ENCODE measurements at regions not wholly inside any gene's neighbourhood (a gene's known extent, or its start where the extent isn't known, plus 50 kb on each side); places are given as distances from the start of the nearest gene placed in this dataset.

DNA sequence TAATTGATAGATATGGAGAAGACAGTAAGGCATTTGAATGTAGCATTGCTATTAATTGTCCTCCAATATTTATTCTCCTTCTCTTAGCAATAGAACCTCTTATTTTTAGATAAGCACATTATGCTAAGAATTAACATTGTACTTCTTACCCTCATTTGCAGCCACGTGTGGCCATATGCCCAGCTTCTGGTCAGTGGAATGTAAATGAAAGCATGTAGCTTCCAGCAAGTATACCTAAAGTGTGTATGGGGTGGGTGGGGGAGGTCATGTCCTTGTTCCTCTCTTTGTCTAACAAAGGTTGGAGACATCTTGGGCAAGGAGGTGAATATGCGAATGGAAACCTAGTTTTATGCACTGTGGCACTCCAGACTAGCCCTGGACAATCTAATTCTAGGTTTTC, 133.6 kb upstream of the HMCN1 start:
- intact Hi-C loops (cut with DNase I; ENCODE audit: low total_unique reads), result no loop called here
- TF ChIP-seq, protein P1, sequence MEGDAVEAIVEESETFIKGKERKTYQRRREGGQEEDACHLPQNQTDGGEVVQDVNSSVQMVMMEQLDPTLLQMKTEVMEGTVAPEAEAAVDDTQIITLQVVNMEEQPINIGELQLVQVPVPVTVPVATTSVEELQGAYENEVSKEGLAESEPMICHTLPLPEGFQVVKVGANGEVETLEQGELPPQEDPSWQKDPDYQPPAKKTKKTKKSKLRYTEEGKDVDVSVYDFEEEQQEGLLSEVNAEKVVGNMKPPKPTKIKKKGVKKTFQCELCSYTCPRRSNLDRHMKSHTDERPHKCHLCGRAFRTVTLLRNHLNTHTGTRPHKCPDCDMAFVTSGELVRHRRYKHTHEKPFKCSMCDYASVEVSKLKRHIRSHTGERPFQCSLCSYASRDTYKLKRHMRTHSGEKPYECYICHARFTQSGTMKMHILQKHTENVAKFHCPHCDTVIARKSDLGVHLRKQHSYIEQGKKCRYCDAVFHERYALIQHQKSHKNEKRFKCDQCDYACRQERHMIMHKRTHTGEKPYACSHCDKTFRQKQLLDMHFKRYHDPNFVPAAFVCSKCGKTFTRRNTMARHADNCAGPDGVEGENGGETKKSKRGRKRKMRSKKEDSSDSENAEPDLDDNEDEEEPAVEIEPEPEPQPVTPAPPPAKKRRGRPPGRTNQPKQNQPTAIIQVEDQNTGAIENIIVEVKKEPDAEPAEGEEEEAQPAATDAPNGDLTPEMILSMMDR (IDR thresholded peaks at IDR 0.05), result no peak
- no peak for TF ChIP-seq POLR2A (IDR thresholded peaks at IDR 0.05)
- H3K4me1 ChIP-seq, result no peaks in the 10 kb centered on the region
- no peaks in the 10 kb centered on the region for H3K36me3 ChIP-seq
- no peak for DNase-seq
- no peaks in the 10 kb centered on the region for H3K9me3 ChIP-seq
- no peak overlapping the region for H3K4me3 ChIP-seq
- no peak overlapping the region for H3K27ac ChIP-seq
- no peaks in the 10 kb centered on the region for H3K27me3 ChIP-seq

DNA sequence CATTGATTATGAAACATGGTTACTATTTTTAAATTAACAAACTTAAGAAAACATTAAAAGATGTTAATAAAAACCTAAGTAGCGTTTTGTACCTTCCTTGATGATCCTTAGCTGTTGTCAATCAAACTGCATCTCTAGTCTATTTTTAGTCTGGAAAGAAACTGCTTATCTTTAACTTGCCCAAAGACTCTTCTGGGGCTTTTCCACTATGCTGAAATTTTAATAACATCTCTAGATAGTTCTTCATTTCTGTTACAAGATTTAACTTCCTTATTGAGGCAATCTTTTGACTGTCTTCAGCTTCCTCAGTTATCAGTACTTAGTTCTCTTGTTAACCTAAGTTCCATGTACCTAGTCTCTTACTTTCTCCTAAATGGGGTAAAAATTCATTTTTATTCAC, 135.9 kb upstream of the HMCN1 start:
- Histone ChIP-seq H3K27me3 (no peaks in the 10 kb centered on the region), H3K36me3 (no peaks in the 10 kb centered on the region), H3K9me3 (no peaks in the 10 kb centered on the region), H3K27ac (no peak overlapping the region), H3K4me1 (no peaks in the 10 kb centered on the region), H3K4me3 (no peak overlapping the region)
- no peak for TF ChIP-seq POLR2A (IDR thresholded peaks at IDR 0.05)
- TF ChIP-seq, protein P1 (IDR thresholded peaks at IDR 0.05), result no peak
- DNase-seq, result no peak
- intact Hi-C loops (cut with DNase I; ENCODE audit: low total_unique reads), result no loop called here

GRCh38 chr1:185595835-185596667, 138.1 kb upstream of the HMCN1 start:
- no peak overlapping the region for H3K4me3 ChIP-seq
- no peak overlapping the region for H3K27ac ChIP-seq
- H3K4me1 ChIP-seq, result no peaks in the 10 kb centered on the region
- intact Hi-C loops (cut with DNase I; ENCODE audit: low total_unique reads), result no loop called here
- no peaks in the 10 kb centered on the region for H3K36me3 ChIP-seq
- H3K27me3 ChIP-seq, result no peaks in the 10 kb centered on the region
- no peak for DNase-seq
- TF ChIP-seq POLR2A (IDR thresholded peaks at IDR 0.05), result no peak
- TF ChIP-seq, protein P1 (IDR thresholded peaks at IDR 0.05), result no peak
- no peaks in the 10 kb centered on the region for H3K9me3 ChIP-seq

GRCh38 chr1:185594786-185595410, 139.3 kb upstream of the HMCN1 start:
- no peaks in the 10 kb centered on the region for H3K36me3 ChIP-seq
- no peaks in the 10 kb centered on the region for H3K27me3 ChIP-seq
- H3K4me1 ChIP-seq, result no peaks in the 10 kb centered on the region
- intact Hi-C loops (cut with DNase I; ENCODE audit: low total_unique reads), result no loop called here
- DNase-seq, result no peak
- TF ChIP-seq POLR2A (IDR thresholded peaks at IDR 0.05), result no peak
- TF ChIP-seq, protein P1 (IDR thresholded peaks at IDR 0.05), result no peak
- no peak overlapping the region for H3K27ac ChIP-seq
- no peaks in the 10 kb centered on the region for H3K9me3 ChIP-seq
- no peak overlapping the region for H3K4me3 ChIP-seq

GRCh38 chr1:185593271-185593670, 140.9 kb upstream of the HMCN1 start:
- Histone ChIP-seq H3K27ac (no peak overlapping the region), H3K4me3 (no peak overlapping the region), H3K4me1 (no peaks in the 10 kb centered on the region), H3K27me3 (no peaks in the 10 kb centered on the region), H3K9me3 (no peaks in the 10 kb centered on the region), H3K36me3 (no peaks in the 10 kb centered on the region)
- DNase-seq, result no peak
- intact Hi-C loops (cut with DNase I; ENCODE audit: low total_unique reads), result no loop called here
- TF ChIP-seq, protein P1 (IDR thresholded peaks at IDR 0.05), result no peak
- TF ChIP-seq POLR2A (IDR thresholded peaks at IDR 0.05), result no peak
